GM20000 (cell line): ENCODE measurements at regions not wholly inside any gene's neighbourhood (a gene's known extent, or its start where the extent isn't known, plus 50 kb on each side); places are given as distances from the start of the nearest gene placed in this dataset.

Experiments
- DNase-seq: peaks from one replicate; pipeline ENCODE4 v3.0.0; 2012; ENCODE audit warnings: low spot score
- CTCF ChIP-seq: IDR thresholded peaks from 2 replicates; pipeline ENCODE4 v1.5.1; 2012; ENCODE audit warnings: mild to moderate bottlenecking, control low read depth; ENCODE audit errors: extremely low read depth, missing control alignments

DNA sequence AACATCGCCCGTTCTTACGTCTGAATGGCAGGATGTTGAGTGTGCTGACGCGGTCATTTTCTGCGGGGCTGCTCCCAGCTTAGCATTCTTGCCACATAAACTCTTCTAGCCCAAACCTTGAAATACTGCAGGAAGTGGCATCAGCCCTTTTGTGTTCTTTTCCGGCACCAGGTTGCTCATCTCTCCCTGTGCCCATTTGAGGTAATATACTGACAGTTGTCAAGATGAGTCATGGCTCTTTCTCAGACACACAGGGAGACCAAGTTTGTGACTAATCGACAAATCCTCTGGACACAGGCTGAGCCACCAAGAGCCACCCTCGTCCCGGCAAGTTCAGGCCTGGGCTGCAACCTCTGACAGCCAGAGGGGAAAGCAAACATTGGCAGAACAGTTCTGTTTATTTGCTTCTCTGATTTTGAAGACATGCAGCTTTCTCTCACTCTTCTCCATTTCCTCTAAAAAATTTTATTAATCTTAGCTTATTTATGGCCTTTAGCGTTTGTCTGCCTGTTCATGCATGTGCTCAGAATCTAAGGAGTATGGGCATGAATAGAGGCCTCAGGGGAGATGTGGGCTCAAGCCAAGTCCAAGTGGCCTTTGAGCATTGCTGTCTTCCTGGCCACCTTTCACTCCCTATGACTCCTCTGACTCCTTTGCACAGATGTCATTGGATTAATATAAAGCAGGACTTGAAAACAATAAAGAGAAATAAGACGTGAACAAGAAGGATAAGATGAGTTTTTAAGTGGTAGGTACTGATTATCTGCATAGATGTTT, 328.2 kb upstream of the JAG1 start:
- TF ChIP-seq CTCF = no peak
- no peak for DNase-seq

DNA sequence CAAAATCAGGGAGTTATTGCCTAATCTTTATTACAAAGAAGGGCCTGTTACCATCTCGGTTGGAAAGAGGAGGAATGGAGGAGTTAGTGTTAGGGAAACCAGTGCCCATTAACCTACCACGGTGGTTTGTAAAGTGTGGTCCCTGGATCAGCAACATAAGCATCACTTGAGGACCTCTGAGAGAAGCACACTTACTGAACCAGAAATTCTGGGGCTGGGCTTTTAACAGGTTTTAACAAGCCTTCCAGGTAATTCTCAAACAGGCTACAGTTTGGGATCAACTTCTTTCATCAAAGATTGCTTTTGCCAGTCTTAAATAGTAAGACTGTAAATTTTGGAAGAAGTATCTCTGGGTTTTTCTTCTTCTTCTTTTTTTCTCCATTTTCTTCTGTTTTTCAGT, 329.5 kb upstream of the JAG1 start:
- DNase-seq = no peak
- TF ChIP-seq CTCF = no peak

- no peak for TF ChIP-seq CTCF
- no peak for DNase-seq
Observed at GRCh38 chr20:11008444-11009033, 334.7 kb upstream of the JAG1 start.

- DNase-seq = no peak
- TF ChIP-seq CTCF = no peak
Observed at GRCh38 chr20:11011653-11012052, 337.9 kb upstream of the JAG1 start.

DNA sequence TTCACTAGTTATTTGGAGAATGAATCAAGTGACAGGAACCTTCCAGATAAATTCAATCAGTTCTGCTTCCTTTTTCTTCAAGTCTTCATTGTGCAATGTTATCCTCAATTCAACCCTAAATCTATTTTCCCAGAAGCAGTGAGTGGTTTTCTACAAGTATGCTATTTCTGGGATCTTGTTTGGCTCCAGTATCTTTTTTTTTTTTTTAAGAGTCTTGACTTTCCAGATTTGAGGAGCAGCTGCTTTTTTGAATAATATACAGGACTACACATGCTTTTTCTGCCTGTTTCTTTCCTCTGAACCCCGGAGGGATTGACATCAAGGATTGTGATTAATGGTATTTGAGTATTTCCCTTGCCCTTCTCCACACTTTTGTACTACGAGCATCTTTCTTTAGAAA, 339.2 kb upstream of the JAG1 start:
- TF ChIP-seq CTCF = no peak
- no peak for DNase-seq

DNA sequence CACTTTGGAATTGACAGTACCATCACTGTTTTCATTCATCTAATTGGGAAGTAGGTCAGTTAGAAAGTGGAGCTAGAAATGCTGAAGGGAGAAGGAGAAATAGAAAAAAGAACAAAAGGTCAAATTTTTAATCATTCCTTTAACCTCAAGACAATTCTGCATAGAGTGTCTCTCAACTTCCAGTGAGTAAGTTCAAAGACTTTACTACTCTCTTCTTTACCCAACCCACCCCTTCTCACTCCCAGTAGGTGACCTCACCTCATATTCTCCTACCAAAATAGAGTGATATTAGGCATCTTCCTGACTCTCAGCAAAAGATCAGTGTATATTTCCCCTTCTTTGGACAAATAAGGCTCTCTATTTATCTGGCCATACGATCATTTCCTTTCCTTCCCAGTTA, 340.0 kb upstream of the JAG1 start:
- DNase-seq = no peak
- no peak for TF ChIP-seq CTCF

DNA sequence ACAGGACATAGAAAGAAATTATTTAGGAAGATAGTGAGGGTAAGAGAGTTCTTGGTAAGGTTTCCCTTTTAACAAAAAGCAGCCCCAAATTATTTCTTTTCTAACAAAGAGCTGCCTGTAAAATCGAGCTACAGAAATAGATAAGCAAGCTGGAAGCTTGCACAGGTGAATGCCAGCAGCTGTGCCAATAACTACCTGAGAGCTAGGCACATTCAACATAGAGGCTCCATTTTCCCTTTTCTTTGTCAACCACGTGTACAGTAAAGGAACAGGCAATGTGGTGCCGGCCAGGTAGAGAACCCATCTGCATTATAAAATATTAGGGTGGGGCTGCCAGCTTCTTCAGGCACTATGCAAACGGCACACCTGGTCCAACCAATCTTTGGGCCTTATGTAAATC, 341.6 kb upstream of the JAG1 start:
- TF ChIP-seq CTCF = no peak
- DNase-seq = no peak
